ENCODE measurements at regions not wholly inside any gene's neighbourhood (a gene's known extent, or its start where the extent isn't known, plus 50 kb on each side); places are given as distances from the start of the nearest gene placed in this dataset.
"Not testable (repeated sequence)": the region's sequence is repeated elsewhere in the genome, so short reads cannot be mapped to it uniquely, and the experiment has no call there.

GRCh38 chr3:26084629-26085028, 294.7 kb downstream of the OXSM start:
- Mint-ChIP-seq H3K9me3 (peaks cover 17% of the 10 kb centered on the region), H3K27me3 (ENCODE audit: low read depth) (no peaks in the 10 kb centered on the region), H3K36me3 (ENCODE audit: insufficient read depth) (no peaks in the 10 kb centered on the region), H3K4me3 (no peak overlapping the region), H3K4me1 (ENCODE audit: low read depth) (no peaks in the 10 kb centered on the region)
- DNase-seq (no peak), ATAC-seq (no peak)

DNA sequence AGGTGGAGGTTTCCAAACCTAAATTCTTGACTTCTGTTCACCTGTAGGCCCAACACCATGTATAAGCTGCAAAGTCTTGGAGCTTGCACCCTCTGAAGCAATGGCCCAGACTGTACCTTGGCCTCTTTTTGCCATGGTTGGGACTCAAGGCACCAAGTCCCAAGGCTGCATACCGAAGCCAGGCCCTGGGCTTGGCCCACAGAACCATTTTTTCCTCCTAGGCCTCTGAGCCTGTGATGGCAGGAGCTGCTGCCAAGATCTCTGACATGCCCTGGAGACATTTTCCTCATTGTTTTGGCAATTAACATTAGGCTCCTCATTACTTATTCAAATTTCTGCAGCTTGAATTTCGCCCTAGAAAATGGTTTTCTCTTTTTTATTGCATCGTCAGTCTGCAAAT, 297.9 kb downstream of the OXSM start:
- H3K4me1 Mint-ChIP-seq (ENCODE audit: low read depth), result no peaks in the 10 kb centered on the region
- DNase-seq, result no peak
- no peak overlapping the region for H3K4me3 Mint-ChIP-seq
- H3K36me3 Mint-ChIP-seq (ENCODE audit: insufficient read depth), result no peaks in the 10 kb centered on the region
- ATAC-seq, result no peak
- no peaks in the 10 kb centered on the region for H3K27me3 Mint-ChIP-seq (ENCODE audit: low read depth)
- peaks cover 17% of the 10 kb centered on the region for H3K9me3 Mint-ChIP-seq

GRCh38 chr3:26089249-26089648, 299.4 kb downstream of the OXSM start:
- H3K4me1 Mint-ChIP-seq (ENCODE audit: low read depth), result no peaks in the 10 kb centered on the region
- peaks cover 20% of the 10 kb centered on the region for H3K9me3 Mint-ChIP-seq
- H3K27me3 Mint-ChIP-seq (ENCODE audit: low read depth), result no peaks in the 10 kb centered on the region
- no peaks in the 10 kb centered on the region for H3K36me3 Mint-ChIP-seq (ENCODE audit: insufficient read depth)
- no peak for DNase-seq
- ATAC-seq, result no peak
- no peak overlapping the region for H3K4me3 Mint-ChIP-seq

GRCh38 chr3:26090589-26090988, 300.7 kb downstream of the OXSM start:
- Mint-ChIP-seq H3K36me3 (ENCODE audit: insufficient read depth) (no peaks in the 10 kb centered on the region), H3K4me3 (no peak overlapping the region), H3K9me3 (peaks cover 28% of the 10 kb centered on the region), H3K27me3 (ENCODE audit: low read depth) (no peaks in the 10 kb centered on the region), H3K4me1 (ENCODE audit: low read depth) (no peaks in the 10 kb centered on the region)
- DNase-seq (no peak), ATAC-seq (no peak)

DNA sequence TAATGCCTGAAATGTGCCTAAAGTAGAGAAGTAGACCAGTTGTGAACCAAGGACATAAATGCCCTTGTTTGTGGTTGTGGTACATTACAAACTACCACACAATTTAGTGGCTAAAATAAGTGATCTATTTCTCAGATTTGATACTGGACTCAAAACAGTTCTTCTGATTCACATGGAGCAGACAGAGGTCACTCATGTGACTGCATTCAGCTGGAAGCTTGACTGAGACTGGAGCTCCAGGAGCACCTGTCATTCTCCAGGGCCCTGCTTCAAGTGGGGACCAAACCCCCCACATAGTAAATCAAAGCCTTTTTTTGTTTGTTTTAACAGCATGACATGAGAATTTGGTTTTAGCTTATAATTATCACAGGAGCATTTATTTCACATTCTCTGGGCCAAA, 301.2 kb downstream of the OXSM start:
- H3K36me3 Mint-ChIP-seq (ENCODE audit: insufficient read depth), result no peaks in the 10 kb centered on the region
- H3K27me3 Mint-ChIP-seq (ENCODE audit: low read depth), result no peaks in the 10 kb centered on the region
- H3K9me3 Mint-ChIP-seq, result peaks cover 31% of the 10 kb centered on the region

DNA sequence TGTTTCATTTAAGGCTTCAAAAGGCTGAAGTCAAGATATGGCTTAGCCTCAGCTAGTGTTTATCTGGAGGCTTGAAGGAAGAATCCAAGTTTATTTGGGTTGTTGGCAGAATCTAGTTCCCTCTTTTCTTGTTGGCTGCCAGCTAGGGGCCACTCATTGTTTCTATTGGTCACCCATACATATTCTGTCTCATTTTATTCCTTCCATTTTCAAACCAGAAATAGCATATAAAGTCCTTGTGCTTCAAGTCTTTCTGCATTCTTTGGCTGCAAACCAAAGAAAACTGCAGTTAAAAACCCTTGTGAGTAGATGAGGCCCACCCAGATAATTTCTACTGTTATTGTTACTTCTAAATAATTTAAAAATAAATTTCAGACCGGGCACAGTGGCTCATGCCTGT, 301.7 kb downstream of the OXSM start:
- ATAC-seq, result no peak
- no peaks in the 10 kb centered on the region for H3K4me1 Mint-ChIP-seq (ENCODE audit: low read depth)
- no peak overlapping the region for H3K4me3 Mint-ChIP-seq
- H3K36me3 Mint-ChIP-seq (ENCODE audit: insufficient read depth), result no peaks in the 10 kb centered on the region
- H3K27me3 Mint-ChIP-seq (ENCODE audit: low read depth), result no peaks in the 10 kb centered on the region
- DNase-seq, result no peak
- H3K9me3 Mint-ChIP-seq, result peaks cover 31% of the 10 kb centered on the region

More for the DNA sequence above, 301.2 kb downstream of the OXSM start:
- DNase-seq, result no peak
- ATAC-seq, result no peak
- Mint-ChIP-seq H3K4me1 (ENCODE audit: low read depth) (no peaks in the 10 kb centered on the region), H3K4me3 (no peak overlapping the region)

GRCh38 chr3:26097111-26097510, 307.2 kb downstream of the OXSM start:
- not testable (repeated sequence) for DNase-seq; H3K27me3 Mint-ChIP-seq (ENCODE audit: low read depth); H3K4me1 Mint-ChIP-seq (ENCODE audit: low read depth); H3K4me3 Mint-ChIP-seq; ATAC-seq; H3K36me3 Mint-ChIP-seq (ENCODE audit: insufficient read depth)
- peaks cover 29% of the 10 kb centered on the region for H3K9me3 Mint-ChIP-seq

DNA sequence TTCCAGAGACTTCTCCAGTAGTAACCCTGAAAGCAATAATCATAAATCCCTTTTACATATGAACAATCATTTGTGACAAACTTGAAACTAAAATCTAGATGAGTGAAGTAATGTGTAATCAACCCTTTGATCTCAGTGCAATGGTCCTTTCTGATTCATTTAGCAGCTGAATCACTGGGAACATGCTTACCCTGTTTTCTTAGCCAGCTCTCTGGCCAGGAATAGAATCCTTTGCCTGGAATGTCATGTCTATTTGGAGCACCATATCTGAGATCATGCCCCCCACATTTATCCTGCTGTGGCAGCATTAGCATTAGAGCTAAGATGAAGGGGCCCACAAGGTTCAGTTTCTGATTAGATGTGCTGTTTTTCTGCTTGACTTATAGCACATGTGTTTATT, 309.8 kb downstream of the OXSM start:
- Mint-ChIP-seq H3K4me1 (ENCODE audit: low read depth) (no peaks in the 10 kb centered on the region), H3K27me3 (ENCODE audit: low read depth) (no peaks in the 10 kb centered on the region), H3K4me3 (no peak overlapping the region), H3K36me3 (ENCODE audit: insufficient read depth) (no peaks in the 10 kb centered on the region), H3K9me3 (peaks cover 25% of the 10 kb centered on the region)
- DNase-seq, result no peak
- no peak for ATAC-seq

- Mint-ChIP-seq H3K9me3 (peaks cover 22% of the 10 kb centered on the region), H3K4me3 (no peak overlapping the region), H3K36me3 (ENCODE audit: insufficient read depth) (no peaks in the 10 kb centered on the region), H3K27me3 (ENCODE audit: low read depth) (no peaks in the 10 kb centered on the region), H3K4me1 (ENCODE audit: low read depth) (no peaks in the 10 kb centered on the region)
- DNase-seq, result no peak
- no peak for ATAC-seq
Measured at GRCh38 chr3:26100176-26100575, 310.3 kb downstream of the OXSM start.

GRCh38 chr3:26102376-26102775, 312.5 kb downstream of the OXSM start:
- no peak overlapping the region for H3K4me3 Mint-ChIP-seq
- no peaks in the 10 kb centered on the region for H3K27me3 Mint-ChIP-seq (ENCODE audit: low read depth)
- no peaks in the 10 kb centered on the region for H3K36me3 Mint-ChIP-seq (ENCODE audit: insufficient read depth)
- H3K9me3 Mint-ChIP-seq, result peaks cover 7% of the 10 kb centered on the region
- no peaks in the 10 kb centered on the region for H3K4me1 Mint-ChIP-seq (ENCODE audit: low read depth)
- ATAC-seq, result no peak
- no peak for DNase-seq

GRCh38 chr3:26104851-26105251, 315.0 kb downstream of the OXSM start:
- DNase-seq (no peak), ATAC-seq (no peak)
- Mint-ChIP-seq H3K36me3 (ENCODE audit: insufficient read depth) (no peaks in the 10 kb centered on the region), H3K27me3 (ENCODE audit: low read depth) (no peaks in the 10 kb centered on the region), H3K9me3 (no peaks in the 10 kb centered on the region), H3K4me3 (no peak overlapping the region), H3K4me1 (ENCODE audit: low read depth) (no peaks in the 10 kb centered on the region)

- no peaks in the 10 kb centered on the region for H3K4me1 Mint-ChIP-seq (ENCODE audit: low read depth)
- no peaks in the 10 kb centered on the region for H3K36me3 Mint-ChIP-seq (ENCODE audit: insufficient read depth)
- ATAC-seq, result no peak
- no peaks in the 10 kb centered on the region for H3K9me3 Mint-ChIP-seq
- H3K4me3 Mint-ChIP-seq, result no peak overlapping the region
- DNase-seq, result no peak
- no peaks in the 10 kb centered on the region for H3K27me3 Mint-ChIP-seq (ENCODE audit: low read depth)
Measured at GRCh38 chr3:26105261-26105660, 315.4 kb downstream of the OXSM start.

GRCh38 chr3:26106228-26106627, 316.3 kb downstream of the OXSM start:
- Mint-ChIP-seq H3K4me1 (ENCODE audit: low read depth) (no peaks in the 10 kb centered on the region), H3K27me3 (ENCODE audit: low read depth) (no peaks in the 10 kb centered on the region), H3K36me3 (ENCODE audit: insufficient read depth) (no peaks in the 10 kb centered on the region), H3K4me3 (no peak overlapping the region), H3K9me3 (no peaks in the 10 kb centered on the region)
- no peak for DNase-seq
- no peak for ATAC-seq

- no peak for DNase-seq
- Mint-ChIP-seq H3K27me3 (ENCODE audit: low read depth) (no peaks in the 10 kb centered on the region), H3K4me1 (ENCODE audit: low read depth) (no peaks in the 10 kb centered on the region), H3K9me3 (no peaks in the 10 kb centered on the region), H3K4me3 (no peak overlapping the region), H3K36me3 (ENCODE audit: insufficient read depth) (no peaks in the 10 kb centered on the region)
- no peak for ATAC-seq
Measured at GRCh38 chr3:26108846-26109489, 319.1 kb downstream of the OXSM start.

DNA sequence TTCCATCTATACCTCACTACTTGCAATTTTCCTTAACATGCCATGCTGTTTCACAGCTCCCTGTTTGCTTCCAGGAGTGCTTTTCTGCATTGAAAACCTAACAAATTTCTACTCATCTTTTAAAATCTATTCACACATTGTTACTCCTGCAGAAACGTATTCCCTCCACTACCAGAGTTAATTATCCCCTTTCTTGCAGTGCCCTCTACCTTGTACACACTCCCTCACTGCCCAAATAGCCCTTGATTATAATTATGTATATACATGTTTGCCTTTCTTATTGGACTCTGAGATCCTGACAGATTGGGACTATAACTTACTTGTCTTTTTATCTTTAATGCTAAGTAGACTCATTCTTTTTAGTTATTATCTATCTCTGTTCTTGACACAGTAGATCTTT, 325.0 kb downstream of the OXSM start:
- Mint-ChIP-seq H3K36me3 (ENCODE audit: insufficient read depth) (no peaks in the 10 kb centered on the region), H3K4me3 (no peak overlapping the region), H3K27me3 (ENCODE audit: low read depth) (peaks cover 3% of the 10 kb centered on the region), H3K9me3 (no peaks in the 10 kb centered on the region), H3K4me1 (ENCODE audit: low read depth) (no peaks in the 10 kb centered on the region)
- no peak for ATAC-seq
- DNase-seq, result no peak

DNA sequence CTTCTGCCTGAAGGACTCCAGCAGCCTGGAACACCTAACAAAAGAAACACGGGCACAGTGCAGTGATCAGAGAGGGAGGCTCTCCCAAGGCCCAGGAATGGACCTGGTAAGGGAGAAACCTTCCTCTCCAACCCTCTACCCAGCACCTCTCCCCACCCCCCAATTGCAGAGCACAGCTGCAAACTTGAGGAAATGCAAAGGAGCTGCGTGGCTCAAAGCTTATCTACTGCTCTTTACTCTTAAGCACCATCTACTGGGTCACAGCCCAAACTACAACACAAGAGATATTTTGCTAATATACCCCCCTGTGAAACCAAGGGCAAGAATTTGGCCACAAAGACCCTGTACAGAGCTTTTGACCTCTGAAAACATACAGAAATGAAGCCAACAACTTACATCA, 328.3 kb downstream of the OXSM start:
- H3K27me3 Mint-ChIP-seq (ENCODE audit: low read depth), result peaks cover 3% of the 10 kb centered on the region
- H3K4me1 Mint-ChIP-seq (ENCODE audit: low read depth), result no peaks in the 10 kb centered on the region
- no peaks in the 10 kb centered on the region for H3K36me3 Mint-ChIP-seq (ENCODE audit: insufficient read depth)
- H3K4me3 Mint-ChIP-seq, result no peak overlapping the region
- DNase-seq (no peak), ATAC-seq (no peak)
- no peaks in the 10 kb centered on the region for H3K9me3 Mint-ChIP-seq

All from activated T-cell treated with anti-CD3 and anti-CD28 coated beads, Interleukin-2, amount 50 U/mL, for 4 hours (primary cell).